ENCODE measurements at regions not wholly inside any gene's neighbourhood (a gene's known extent, or its start where the extent isn't known, plus 50 kb on each side); places are given as distances from the start of the nearest gene placed in this dataset.

DNA sequence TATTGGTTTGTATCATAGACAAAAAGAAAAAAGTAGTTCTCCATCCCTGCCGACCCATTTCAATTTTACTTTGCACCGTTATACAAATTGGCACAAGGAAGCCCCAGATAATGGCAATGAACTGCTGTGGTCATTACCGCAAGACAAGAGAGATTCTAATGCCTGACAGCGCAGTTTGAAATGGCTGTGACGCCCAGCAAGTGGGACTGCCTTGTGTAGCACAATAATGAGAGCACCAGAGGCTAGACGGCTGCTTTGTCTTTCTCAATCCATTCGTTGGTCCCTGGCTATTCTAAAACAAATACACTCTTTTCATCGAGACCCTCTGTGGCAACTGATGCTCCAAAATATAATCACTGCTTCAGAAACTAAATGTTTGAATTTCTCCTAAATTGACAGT, 192.4 kb upstream of the NEIL3 start:
- no peak for TF ChIP-seq CTCF (IDR thresholded peaks at IDR 0.05)
- TF ChIP-seq POLR2A (IDR thresholded peaks at IDR 0.05) = no peak
